Bronchial epithelial cell (primary cell): ENCODE measurements at regions not wholly inside any gene's neighbourhood (a gene's known extent, or its start where the extent isn't known, plus 50 kb on each side); places are given as distances from the start of the nearest gene placed in this dataset.

Source experiments
- DNase-seq: peaks from one replicate; pipeline ENCODE4 v3.0.0-alpha.2; 2010; ENCODE audit warnings: low read depth
- FAIRE-seq: peaks from 2 replicates; lab custom pipeline; 2011; peaks lifted over from hg19 to GRCh38; lab: Jason Lieb, UNC
- H3K27me3 ChIP-seq: 2 replicates; pipeline ENCODE4 v1.5.1; 2011; ENCODE audit warnings: low read length; ENCODE audit not compliant: control insufficient read depth, insufficient read depth
- H3K36me3 ChIP-seq: 2 replicates; pipeline ENCODE4 v1.5.1; 2011; ENCODE audit warnings: low read length; ENCODE audit not compliant: control insufficient read depth, insufficient read depth
- H3K4me3 ChIP-seq: 2 replicates; pipeline ENCODE4 v1.5.1; 2011; ENCODE audit warnings: mild to moderate bottlenecking, low read depth, low read length, control low read depth
- CTCF ChIP-seq: IDR thresholded peaks from 2 replicates; pipeline ENCODE4 v1.5.1; 2011; ENCODE audit warnings: mild to moderate bottlenecking, moderate library complexity, low read length, control low read depth, inconsistent platforms; ENCODE audit not compliant: insufficient read depth, severe bottlenecking

- Histone ChIP-seq H3K4me3 (no peak overlapping the region), H3K36me3 (no peaks in the 10 kb centered on the region), H3K27me3 (no peaks in the 10 kb centered on the region)
- TF ChIP-seq CTCF: no peak
- DNase-seq (peak; percentile 61), FAIRE-seq (no peak)
Measured at GRCh38 chr2:64784168-64785061, 130.7 kb upstream of the SERTAD2 start.

GRCh38 chr2:64785245-64785644 is 131.5 kb upstream of the SERTAD2 start:
- DNase-seq (no peak), FAIRE-seq (no peak)
- Histone ChIP-seq H3K36me3 (no peaks in the 10 kb centered on the region), H3K27me3 (no peaks in the 10 kb centered on the region), H3K4me3 (no peak overlapping the region)
- no peak for TF ChIP-seq CTCF

- no peak for FAIRE-seq
- H3K4me3 ChIP-seq: no peak overlapping the region
Measured at GRCh38 chr2:64786343-64787018, 132.8 kb upstream of the SERTAD2 start.

GRCh38 chr2:64787019-64787365 is 133.3 kb upstream of the SERTAD2 start:
- no peak for TF ChIP-seq CTCF
- Histone ChIP-seq H3K4me3 (no peak overlapping the region), H3K27me3 (no peaks in the 10 kb centered on the region), H3K36me3 (no peaks in the 10 kb centered on the region)
- no peak for FAIRE-seq
- no peak for DNase-seq

More at GRCh38 chr2:64786343-64787018, 132.8 kb upstream of the SERTAD2 start:
- Histone ChIP-seq H3K27me3 (no peaks in the 10 kb centered on the region), H3K36me3 (no peaks in the 10 kb centered on the region)
- DNase-seq: no peak
- no peak for TF ChIP-seq CTCF

GRCh38 chr2:64787698-64788097 is 134.0 kb upstream of the SERTAD2 start:
- no peaks in the 10 kb centered on the region for H3K36me3 ChIP-seq
- no peak for DNase-seq
- no peak for FAIRE-seq
- no peaks in the 10 kb centered on the region for H3K27me3 ChIP-seq
- no peak overlapping the region for H3K4me3 ChIP-seq
- no peak for TF ChIP-seq CTCF
